Daoy (cell line): ENCODE measurements at regions not wholly inside any gene's neighbourhood (a gene's known extent, or its start where the extent isn't known, plus 50 kb on each side); places are given as distances from the start of the nearest gene placed in this dataset.

Experiments
- DNase-seq: peaks from one replicate; pipeline ENCODE4 v3.0.0-alpha.2; 2015; ENCODE audit warnings: low read depth

GRCh38 chr7:116083796-116084195 is 53.2 kb upstream of the TFEC start:
- DNase-seq: no peak

- DNase-seq: no peak
Measured at GRCh38 chr7:116086547-116087045, 56.0 kb upstream of the TFEC start.

GRCh38 chr7:116087291-116087690 is 56.7 kb upstream of the TFEC start:
- DNase-seq: no peak

GRCh38 chr7:116087984-116088383 is 57.4 kb upstream of the TFEC start:
- no peak for DNase-seq

GRCh38 chr7:116089293-116089692 is 58.7 kb upstream of the TFEC start:
- DNase-seq: no peak

GRCh38 chr7:116093516-116094301 is 63.1 kb upstream of the TFEC start:
- no peak for DNase-seq

GRCh38 chr7:116095396-116095795 is 64.8 kb upstream of the TFEC start:
- no peak for DNase-seq

- DNase-seq: peak; percentile 92
Measured at GRCh38 chr7:116097365-116098009, 66.9 kb upstream of the TFEC start.

- DNase-seq: no peak
Measured at GRCh38 chr7:116098175-116098574, 67.6 kb upstream of the TFEC start.

GRCh38 chr7:116100626-116101025 is 70.1 kb upstream of the TFEC start:
- no peak for DNase-seq

- DNase-seq: no peak
Measured at GRCh38 chr7:116101704-116102103, 71.1 kb upstream of the TFEC start.

GRCh38 chr7:116111475-116111874 is 80.9 kb upstream of the TFEC start:
- no peak for DNase-seq

- DNase-seq: no peak
Measured at GRCh38 chr7:116113310-116113709, 82.7 kb upstream of the TFEC start.

- DNase-seq: no peak
Measured at GRCh38 chr7:116120839-116121238, 89.5 kb upstream of the TES start.

GRCh38 chr7:116122972-116123595 is 87.3 kb upstream of the TES start:
- DNase-seq: peak; percentile 47

GRCh38 chr7:116128139-116128538 is 82.2 kb upstream of the TES start:
- no peak for DNase-seq

GRCh38 chr7:116135306-116135705 is 75.0 kb upstream of the TES start:
- no peak for DNase-seq

GRCh38 chr7:116138202-116138801 is 72.0 kb upstream of the TES start:
- peak; percentile 83 for DNase-seq

GRCh38 chr7:116139007-116139406 is 71.3 kb upstream of the TES start:
- peak; percentile 55 for DNase-seq

- DNase-seq: no peak
Measured at GRCh38 chr7:116139807-116140206, 70.5 kb upstream of the TES start.

- DNase-seq: no peak
Measured at GRCh38 chr7:116142374-116142773, 68.0 kb upstream of the TES start.

GRCh38 chr7:116142850-116143249 is 67.5 kb upstream of the TES start:
- DNase-seq: no peak
